GM18858 (cell line): ENCODE measurements at regions not wholly inside any gene's neighbourhood (a gene's known extent, or its start where the extent isn't known, plus 50 kb on each side); places are given as distances from the start of the nearest gene placed in this dataset.

Experiments
- ATAC-seq: cut with Tn5 transposase; IDR thresholded peaks from one replicate; pipeline ENCODE4 v1.9.1; 2021; ENCODE audit not compliant: unreplicated experiment

DNA sequence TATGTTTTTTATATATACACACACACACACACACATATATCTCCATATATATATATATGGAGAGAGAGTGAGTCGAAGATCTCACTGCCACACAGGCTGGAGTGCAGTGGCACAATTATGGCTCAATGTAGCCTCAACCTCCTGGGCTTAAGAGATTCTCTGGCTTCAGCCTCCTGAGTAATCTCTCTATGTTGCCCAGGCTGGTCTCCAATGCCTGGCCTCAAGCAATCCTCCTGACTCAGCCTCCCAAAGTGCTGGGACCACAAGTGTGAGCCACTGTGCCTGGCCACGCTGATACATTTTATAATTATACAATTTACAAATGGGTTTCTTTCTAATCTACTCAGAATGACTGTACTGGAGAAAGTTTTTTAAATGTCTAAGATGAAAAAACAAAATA is 664.2 kb downstream of the PTPRC start:
- ATAC-seq, result no peak

GRCh38 chr1:199305053-199305452 is 666.2 kb downstream of the PTPRC start:
- no peak for ATAC-seq

GRCh38 chr1:199307496-199308264 is 668.8 kb downstream of the PTPRC start:
- no peak for ATAC-seq

DNA sequence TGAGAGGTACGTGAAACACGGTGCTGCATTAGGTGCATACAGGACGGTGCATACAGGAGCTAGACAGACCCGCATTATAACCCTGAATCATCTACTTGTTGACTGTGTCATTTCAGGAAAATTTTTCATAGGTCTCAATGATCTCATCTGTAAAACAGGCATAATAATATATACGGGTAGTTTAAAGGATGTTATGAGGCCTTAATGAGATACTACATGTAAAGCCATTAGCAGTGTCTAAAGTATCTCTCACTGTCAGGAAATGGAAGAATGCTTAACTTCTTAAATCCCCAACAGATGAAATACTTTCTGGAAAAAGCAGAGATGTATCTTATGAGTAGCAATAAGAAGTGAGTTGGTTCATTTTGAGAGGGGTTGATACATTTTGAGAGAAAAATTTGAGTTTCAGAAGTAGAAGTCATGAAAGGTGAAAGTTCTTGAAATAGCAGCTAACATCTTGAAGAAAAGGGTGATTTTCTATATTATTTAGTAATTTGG is 669.6 kb downstream of the PTPRC start:
- peak; percentile 70 for ATAC-seq

GRCh38 chr1:199310708-199311107 is 671.9 kb downstream of the PTPRC start:
- ATAC-seq, result no peak

GRCh38 chr1:199311478-199312262 is 672.8 kb downstream of the PTPRC start:
- ATAC-seq, result no peak

DNA sequence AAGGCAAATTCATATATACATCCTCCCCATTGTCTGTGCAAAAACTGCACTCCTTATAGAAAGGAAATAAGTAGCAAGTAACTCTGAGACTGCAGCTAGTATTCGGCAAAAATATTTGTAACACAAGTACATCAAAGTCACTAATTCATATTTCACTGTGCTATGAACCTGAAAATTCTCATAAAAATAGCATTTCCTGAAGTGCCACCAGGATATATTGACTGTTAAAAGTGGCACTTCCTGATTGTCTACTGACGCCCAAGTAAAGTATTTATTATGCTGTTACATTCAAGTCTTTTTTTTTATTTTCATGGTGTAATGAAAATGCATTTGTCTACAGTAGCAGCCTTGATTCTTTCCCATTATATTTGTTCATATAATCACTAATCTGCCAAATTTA is 673.8 kb downstream of the PTPRC start:
- ATAC-seq, result no peak

DNA sequence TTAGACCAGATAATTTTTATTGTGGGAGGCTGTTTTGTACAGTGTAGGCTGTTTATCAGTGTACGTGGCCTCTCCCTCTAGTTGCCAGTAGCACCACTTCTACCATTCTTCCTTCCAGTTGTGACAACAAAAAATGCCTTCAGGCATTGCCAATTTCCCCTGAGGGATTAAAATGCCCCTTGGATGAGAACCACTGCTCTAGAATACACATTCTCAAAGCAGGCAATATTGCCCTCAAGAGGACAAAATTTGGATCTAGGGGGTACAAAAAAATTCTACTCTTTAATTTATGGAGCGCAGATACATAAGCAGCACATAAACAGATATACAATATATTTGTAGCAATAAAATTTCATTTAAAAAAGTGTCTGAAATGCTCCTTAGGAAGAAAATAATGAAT is 674.6 kb downstream of the PTPRC start:
- ATAC-seq, result no peak

DNA sequence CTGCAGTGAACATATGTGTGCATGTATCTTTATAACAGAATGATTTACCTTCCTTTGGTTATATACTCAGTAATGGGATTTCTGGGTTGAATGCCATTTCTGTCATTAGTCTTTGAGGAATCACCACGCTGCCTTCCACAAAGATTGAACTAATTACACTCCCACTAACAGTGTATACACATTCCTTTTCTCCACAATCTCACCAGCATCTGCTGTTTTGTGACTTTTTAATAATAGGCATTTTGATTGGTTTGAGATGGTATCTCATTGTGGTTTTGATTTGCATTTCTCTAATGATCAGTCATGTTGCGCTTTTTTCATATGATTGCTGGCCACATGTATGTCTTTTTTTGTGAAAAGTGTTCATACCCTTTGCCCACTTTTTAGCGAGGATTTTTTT is 680.5 kb downstream of the PTPRC start:
- no peak for ATAC-seq

GRCh38 chr1:199322278-199322677 is 683.4 kb downstream of the PTPRC start:
- no peak for ATAC-seq

DNA sequence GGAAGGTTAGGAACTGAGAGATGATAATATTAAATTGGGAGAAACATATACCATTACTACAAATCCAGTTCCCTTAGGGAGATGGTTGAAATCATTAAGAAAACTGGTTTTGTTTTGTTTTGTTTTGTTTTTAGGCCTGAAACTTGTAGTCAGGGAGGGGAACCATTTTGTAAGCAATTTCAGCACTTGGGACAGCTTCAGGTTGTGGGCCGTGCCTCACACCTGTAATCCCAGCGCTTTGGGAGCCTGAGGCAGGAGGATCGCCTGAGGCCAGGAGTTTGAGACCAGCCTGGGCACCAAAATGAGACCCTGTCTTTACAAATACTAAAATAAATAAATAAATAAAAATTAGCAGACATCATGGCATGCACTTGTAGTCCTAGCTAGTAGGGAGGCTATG is 694.3 kb upstream of the NR5A2 start:
- no peak for ATAC-seq

- ATAC-seq, result no peak
Observed at GRCh38 chr1:199335496-199335895, 692.0 kb upstream of the NR5A2 start.

DNA sequence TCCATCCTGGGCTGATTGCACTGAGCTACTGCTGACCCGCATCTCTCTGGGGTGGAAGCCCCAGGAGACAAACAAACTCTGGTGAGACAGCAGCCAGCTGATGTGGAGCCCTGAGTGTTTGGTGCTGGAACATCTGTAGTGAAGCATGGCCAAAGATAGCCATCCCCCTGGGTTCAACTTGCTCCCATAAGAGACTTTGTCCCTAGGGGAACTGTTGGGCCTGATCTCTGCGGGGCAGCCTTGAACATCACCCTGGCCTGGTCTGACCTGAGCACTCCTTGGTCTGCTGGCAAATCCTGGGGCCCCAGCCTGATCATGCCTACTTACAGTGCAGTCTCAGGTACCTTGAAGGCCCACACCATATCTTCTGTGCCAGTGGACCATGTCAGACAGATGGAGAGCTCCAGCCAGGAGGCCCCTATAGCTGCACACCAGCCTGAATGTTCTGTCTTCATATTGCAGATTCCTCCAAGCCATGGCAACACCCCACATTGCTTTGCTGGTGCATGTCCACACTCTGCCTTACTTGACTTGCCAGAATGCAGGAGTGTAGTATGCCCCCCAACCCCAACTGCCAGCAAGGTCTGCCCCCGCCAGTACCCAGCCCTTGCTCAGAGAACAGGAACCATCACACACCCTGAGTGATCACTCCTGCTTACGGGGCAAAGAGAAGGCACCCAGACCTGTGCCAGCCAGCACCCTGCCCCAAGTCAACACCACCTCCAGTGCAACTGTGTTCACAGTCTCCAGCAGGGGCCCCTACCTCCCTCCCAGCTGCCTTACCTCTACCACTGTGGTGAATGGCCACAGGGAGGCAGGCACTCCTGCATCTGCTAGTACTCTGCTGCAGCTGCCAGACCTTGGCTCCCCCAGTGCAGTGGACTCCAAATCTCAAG is 690.5 kb upstream of the NR5A2 start:
- ATAC-seq, result no peak

DNA sequence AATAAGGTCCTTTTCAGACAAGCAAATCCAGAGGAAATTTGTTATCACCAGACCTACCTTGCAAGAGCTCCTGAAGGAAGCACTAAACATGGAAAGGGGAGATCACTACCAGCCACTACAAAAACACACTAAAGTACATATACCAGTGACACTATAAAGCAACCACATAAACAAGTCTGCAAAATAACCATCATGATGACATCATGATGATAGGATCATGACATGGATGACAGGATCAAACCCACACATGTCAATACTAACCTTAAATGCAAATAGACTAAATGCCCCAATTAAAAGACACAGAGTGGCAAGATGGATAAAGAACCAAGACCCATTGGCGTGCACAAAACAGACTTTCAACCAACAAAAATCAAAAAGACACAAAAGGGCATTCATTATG is 688.8 kb upstream of the NR5A2 start:
- ATAC-seq, result no peak

GRCh38 chr1:199352351-199352750 is 675.2 kb upstream of the NR5A2 start:
- no peak for ATAC-seq

GRCh38 chr1:199353906-199354305 is 673.6 kb upstream of the NR5A2 start:
- no peak for ATAC-seq

GRCh38 chr1:199356561-199356960 is 670.9 kb upstream of the NR5A2 start:
- no peak for ATAC-seq

- ATAC-seq, result no peak
Observed at GRCh38 chr1:199357599-199357998, 669.9 kb upstream of the NR5A2 start.

- no peak for ATAC-seq
Observed at GRCh38 chr1:199362996-199363395, 664.5 kb upstream of the NR5A2 start.

DNA sequence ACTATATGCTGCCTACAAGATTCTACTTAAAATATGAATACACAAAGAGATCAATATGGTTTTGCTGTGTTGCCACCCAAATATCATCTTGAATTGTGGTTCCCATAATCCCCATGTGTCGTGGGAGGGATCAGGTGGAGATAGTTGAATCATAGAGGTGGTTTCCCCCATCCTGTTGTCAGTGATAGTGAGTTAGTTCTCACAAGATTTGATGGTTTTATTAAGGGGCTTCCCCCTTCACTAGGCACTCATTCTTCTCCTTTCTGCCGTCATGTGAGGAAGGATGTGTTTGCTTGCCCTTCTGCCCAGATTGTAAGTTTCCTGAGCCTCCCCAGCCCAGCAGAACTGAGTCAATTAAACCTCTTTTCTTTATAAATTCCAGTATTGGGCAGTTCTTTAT is 654.4 kb upstream of the NR5A2 start:
- no peak for ATAC-seq

DNA sequence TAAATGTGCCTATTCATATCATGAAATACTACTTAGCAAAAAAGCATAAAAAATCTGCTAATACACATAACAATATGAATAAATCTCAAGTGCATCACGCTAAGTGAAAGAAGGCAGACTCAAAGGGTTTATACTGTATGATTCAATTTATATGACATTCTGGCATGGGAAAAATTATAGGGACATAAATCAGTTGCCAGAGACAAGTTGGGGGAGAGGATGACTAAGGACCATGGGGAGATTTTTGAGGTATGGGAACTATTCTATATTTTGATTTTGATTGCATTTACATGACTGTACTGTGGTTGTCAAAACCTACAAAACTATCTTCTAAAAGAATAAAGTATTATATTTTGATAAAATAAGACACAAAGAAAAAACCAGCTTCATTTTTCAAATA is 650.3 kb upstream of the NR5A2 start:
- ATAC-seq, result no peak
